ENCODE measurements at regions not wholly inside any gene's neighbourhood (a gene's known extent, or its start where the extent isn't known, plus 50 kb on each side); places are given as distances from the start of the nearest gene placed in this dataset.
A peak's percentile ranks its signal among the peaks of the same experiment; 100 is the strongest.

- TF ChIP-seq CTCF (IDR thresholded peaks at IDR 0.05; ENCODE audit: low read depth, low read length) = no peak
- no peak overlapping the region for H3K4me3 ChIP-seq (replicated peaks in 1 of 2; ENCODE audit: low read depth in 2 of 2, low read length in 2 of 2)
- no peak for DNase-seq (ENCODE audit: low read depth in 2 of 2)
Measured at GRCh38 chr10:5268743-5269142, 72.1 kb downstream of the AKR1C4 start.

DNA sequence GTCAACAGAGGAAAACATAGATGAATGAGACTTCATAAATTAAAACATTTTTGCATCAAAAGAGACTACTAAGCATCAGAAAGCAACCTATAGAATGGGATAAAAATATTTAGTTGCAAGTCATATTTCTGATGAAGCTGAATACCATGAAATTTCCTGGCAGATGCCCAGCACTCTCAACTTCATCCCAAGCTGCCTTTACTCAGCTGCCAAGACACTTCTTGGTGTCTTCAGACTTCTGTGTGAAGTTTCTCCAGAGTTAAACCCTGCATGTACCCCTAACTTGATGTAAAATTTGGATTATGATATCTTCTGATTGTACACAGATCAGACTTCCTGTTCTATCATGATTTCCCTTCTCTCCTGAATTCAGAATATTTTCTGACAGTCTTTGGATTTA is 73.2 kb downstream of the AKR1C4 start:
- no peak for TF ChIP-seq CTCF (IDR thresholded peaks at IDR 0.05; ENCODE audit: low read depth, low read length)
- peak in 1 of 2 donors; percentile 25 for DNase-seq (ENCODE audit: low read depth in 2 of 2)
- no peak overlapping the region for H3K4me3 ChIP-seq (replicated peaks in 1 of 2; ENCODE audit: low read depth in 2 of 2, low read length in 2 of 2)

GRCh38 chr10:5271526-5271925 is 74.9 kb downstream of the AKR1C4 start:
- DNase-seq (ENCODE audit: low read depth in 2 of 2) = no peak
- no peak for TF ChIP-seq CTCF (IDR thresholded peaks at IDR 0.05; ENCODE audit: low read depth, low read length)
- H3K4me3 ChIP-seq (replicated peaks in 1 of 2; ENCODE audit: low read depth in 2 of 2, low read length in 2 of 2) = no peak overlapping the region

DNA sequence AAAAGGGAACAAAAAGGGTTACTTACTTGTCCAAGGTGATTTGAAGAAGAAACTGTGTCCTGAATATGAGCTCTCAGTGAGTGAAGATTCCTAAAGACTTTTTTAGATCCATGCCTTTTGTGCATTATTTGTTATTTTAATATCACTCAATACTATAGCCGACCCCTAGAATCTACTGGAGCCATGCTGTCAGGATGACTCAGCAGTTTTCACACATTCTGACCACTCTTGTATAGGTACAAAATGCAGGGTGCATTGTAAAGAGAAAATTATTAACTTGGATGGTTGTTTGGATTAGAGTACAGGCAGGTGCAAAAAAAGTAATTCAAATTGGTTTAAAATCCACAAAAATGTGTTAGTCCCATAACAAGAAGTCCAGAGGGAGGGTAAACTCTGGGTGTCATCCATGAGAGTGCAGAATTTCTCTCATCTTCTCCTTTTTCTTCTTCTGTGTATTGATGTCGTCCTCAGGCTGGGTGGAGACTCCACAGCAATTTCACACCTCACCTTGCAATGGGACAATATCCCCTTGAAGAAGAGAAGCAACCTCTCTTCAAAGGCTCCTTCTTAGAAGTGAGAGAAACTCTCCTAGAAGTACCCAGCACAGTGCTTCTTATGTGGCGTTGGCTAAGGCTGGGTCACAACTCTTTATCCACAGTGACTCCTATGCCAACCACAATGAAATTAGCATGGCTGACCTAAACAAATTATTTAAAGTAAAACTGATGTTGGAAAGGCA is 75.6 kb downstream of the AKR1C4 start:
- no peak overlapping the region for H3K4me3 ChIP-seq (replicated peaks in 1 of 2; ENCODE audit: low read depth in 2 of 2, low read length in 2 of 2)
- no peak for TF ChIP-seq CTCF (IDR thresholded peaks at IDR 0.05; ENCODE audit: low read depth, low read length)
- DNase-seq (ENCODE audit: low read depth in 2 of 2) = no peak

DNA sequence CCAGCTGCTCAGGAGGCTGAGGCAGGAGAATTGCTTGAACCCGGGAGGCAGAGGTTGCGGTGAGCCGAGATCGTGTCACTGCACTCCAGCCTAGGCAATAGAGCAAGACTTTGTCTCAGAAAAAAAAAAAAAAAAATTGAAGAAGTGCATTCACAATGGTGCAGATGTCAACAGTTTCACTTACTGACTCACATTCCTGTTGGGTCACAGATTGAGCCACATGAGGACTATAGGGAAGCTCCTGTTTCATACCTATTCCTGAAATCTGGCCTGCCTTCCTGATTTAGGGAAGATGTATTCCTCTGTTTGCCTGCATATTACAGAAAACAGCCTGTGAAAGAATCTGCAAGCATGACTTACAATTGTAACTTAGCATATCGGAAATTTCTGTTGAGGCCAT is 78.2 kb downstream of the AKR1C4 start:
- DNase-seq (ENCODE audit: low read depth in 2 of 2) = no peak
- TF ChIP-seq CTCF (IDR thresholded peaks at IDR 0.05; ENCODE audit: low read depth, low read length) = no peak
- no peak overlapping the region for H3K4me3 ChIP-seq (replicated peaks in 1 of 2; ENCODE audit: low read depth in 2 of 2, low read length in 2 of 2)

- no peak for DNase-seq (ENCODE audit: low read depth in 2 of 2)
- TF ChIP-seq CTCF (IDR thresholded peaks at IDR 0.05; ENCODE audit: low read depth, low read length) = no peak
- no peak overlapping the region for H3K4me3 ChIP-seq (replicated peaks in 1 of 2; ENCODE audit: low read depth in 2 of 2, low read length in 2 of 2)
Measured at GRCh38 chr10:5281356-5281755, 83.4 kb upstream of the UCN3 start.

DNA sequence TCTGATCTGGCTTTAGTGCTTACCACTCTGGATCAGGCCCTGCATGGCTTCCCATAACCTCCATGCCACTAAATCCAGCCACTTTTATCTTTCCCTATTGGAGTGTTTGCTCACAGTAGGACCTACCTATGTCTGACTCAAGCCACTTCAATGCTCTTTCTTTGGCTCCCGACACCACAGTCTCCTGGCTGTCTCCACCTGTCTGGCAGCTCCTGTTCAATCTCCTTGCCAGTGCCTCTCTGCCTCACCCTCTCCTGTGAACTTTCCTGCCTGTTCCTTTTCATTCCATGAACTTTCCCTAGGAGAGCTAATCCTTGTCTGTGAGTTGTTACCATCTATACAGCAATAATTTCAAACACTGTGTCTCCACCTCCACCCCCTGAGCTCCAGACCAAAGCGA is 82.6 kb upstream of the UCN3 start:
- DNase-seq (ENCODE audit: low read depth in 2 of 2) = no peak

More for the DNA sequence above, 82.6 kb upstream of the UCN3 start:
- no peak for TF ChIP-seq CTCF (IDR thresholded peaks at IDR 0.05; ENCODE audit: low read depth, low read length)
- H3K4me3 ChIP-seq (replicated peaks in 1 of 2; ENCODE audit: low read depth in 2 of 2, low read length in 2 of 2) = no peak overlapping the region

All from cardiac fibroblast (primary cell).